WTC11 (cell line): ENCODE measurements at regions not wholly inside any gene's neighbourhood (a gene's known extent, or its start where the extent isn't known, plus 50 kb on each side); places are given as distances from the start of the nearest gene placed in this dataset.

Experiments used
- ATAC-seq: fragments of 200-7000 bp; cut with Tn5 transposase; 2 replicates; pipeline ENCODE4 v1.10.0; 2021; ENCODE audit warnings: mild to moderate bottlenecking, moderate library complexity
- CTCF ChIA-PET: fragments of 300-600 bp; sonication (Branson Sonifier 250); formaldehyde crosslinking; loops from one replicate; lab custom pipeline; 2021; ENCODE audit warnings: antibody characterized with exemption; lab: Charles Lee
- POLR2A ChIA-PET: fragments of 350-600 bp; sonication (Branson Sonifier 250); formaldehyde crosslinking; loops from one replicate; lab custom pipeline; 2021; ENCODE audit warnings: antibody characterized with exemption; lab: Charles Lee
- DNase-seq: peaks from one replicate; pipeline ENCODE4 v3.0.0; 2021; ENCODE audit warnings: low spot score
- H3K27ac Mint-ChIP-seq: 2 replicates; pipeline ENCODE4 v1.8.0; 2021; ENCODE audit warnings: mixed read lengths
- H3K27me3 Mint-ChIP-seq: 2 replicates; pipeline ENCODE4 v1.8.0; 2021; ENCODE audit warnings: low read depth, mild to moderate bottlenecking, moderate library complexity, mixed read lengths
- H3K36me3 Mint-ChIP-seq: 2 replicates; pipeline ENCODE4 v1.8.0; 2021; ENCODE audit warnings: mixed read lengths
- H3K4me1 Mint-ChIP-seq: 2 replicates; pipeline ENCODE4 v1.8.0; 2022; ENCODE audit warnings: mixed read lengths
- H3K4me3 Mint-ChIP-seq: 2 replicates; pipeline ENCODE4 v1.8.0; 2021; ENCODE audit warnings: mild to moderate bottlenecking, moderate library complexity, mixed read lengths
- H3K9me3 Mint-ChIP-seq: 2 replicates; pipeline ENCODE4 v1.8.0; 2021; ENCODE audit warnings: mixed read lengths
- ELF4 ChIP-seq: sonication (generic); formaldehyde crosslinking; IDR thresholded peaks from 2 replicates; pipeline ENCODE4 v1.8.1; 2022; ENCODE audit warnings: low read depth, mild to moderate bottlenecking, moderate library complexity, missing genetic modification reagents
- EMX1 ChIP-seq: fragments of 250-450 bp; sonication (Bioruptor Pico); IDR thresholded peaks from 2 replicates; pipeline ENCODE4 v1.8.0; 2021; ENCODE audit warnings: mild to moderate bottlenecking
- FOXJ3 ChIP-seq: sonication (generic); formaldehyde crosslinking; IDR thresholded peaks from 2 replicates; pipeline ENCODE4 v1.9.0; 2021; ENCODE audit warnings: missing genetic modification reagents, mild to moderate bottlenecking, borderline replicate concordance
- FOXK1 ChIP-seq: sonication (generic); formaldehyde crosslinking; IDR thresholded peaks from 2 replicates; pipeline ENCODE4 v1.8.0; 2022; ENCODE audit warnings: mild to moderate bottlenecking, moderate library complexity, missing genetic modification reagents
- GRHL2 ChIP-seq: fragments of 250-450 bp; sonication (Bioruptor Pico); IDR thresholded peaks from 2 replicates; pipeline ENCODE4 v1.8.0; 2022; ENCODE audit warnings: mild to moderate bottlenecking, moderate library complexity; ENCODE audit not compliant: insufficient replicate concordance, severe bottlenecking
- KAT7 ChIP-seq: sonication (generic); formaldehyde crosslinking; IDR thresholded peaks from 2 replicates; pipeline ENCODE4 v1.8.1; 2023; ENCODE audit warnings: missing genetic modification reagents, mild to moderate bottlenecking, borderline replicate concordance
- NFATC4 ChIP-seq: fragments of 250-450 bp; sonication (Bioruptor Pico); IDR thresholded peaks from 2 replicates; pipeline ENCODE4 v1.9.0; 2021; ENCODE audit warnings: mild to moderate bottlenecking
- NR1H2 ChIP-seq: sonication (generic); formaldehyde crosslinking; IDR thresholded peaks from 2 replicates; pipeline ENCODE4 v1.9.0; 2021; ENCODE audit warnings: mild to moderate bottlenecking, moderate library complexity, missing genetic modification reagents
- SP1 ChIP-seq: sonication (generic); formaldehyde crosslinking; conservative IDR thresholded peaks from 2 replicates; pipeline ENCODE4 v1.8.1; 2022; ENCODE audit warnings: missing genetic modification reagents
- TCF7 ChIP-seq: sonication (generic); formaldehyde crosslinking; IDR thresholded peaks from 2 replicates; pipeline ENCODE4 v1.8.0; 2022; ENCODE audit warnings: mild to moderate bottlenecking, low read depth, missing genetic modification reagents, moderate library complexity
- TEAD1 ChIP-seq: sonication (generic); formaldehyde crosslinking; IDR thresholded peaks from 2 replicates; pipeline ENCODE4 v1.8.0; 2022; ENCODE audit warnings: mild to moderate bottlenecking, missing genetic modification reagents
- TEAD4 ChIP-seq: sonication (generic); formaldehyde crosslinking; IDR thresholded peaks from 2 replicates; pipeline ENCODE4 v1.8.0; 2022; ENCODE audit warnings: mild to moderate bottlenecking, missing genetic modification reagents
- ZNF263 ChIP-seq: sonication (generic); formaldehyde crosslinking; IDR thresholded peaks from 2 replicates; pipeline ENCODE4 v1.8.1; 2022; ENCODE audit warnings: low read depth, mild to moderate bottlenecking, moderate library complexity, missing genetic modification reagents
- TF ChIP-seq, protein P1 (sequence below): sonication (generic); formaldehyde crosslinking; IDR thresholded peaks from 2 replicates; pipeline ENCODE4 v1.8.1; 2023; ENCODE audit warnings: mild to moderate bottlenecking, missing genetic modification reagents, borderline replicate concordance
- TF ChIP-seq, protein P2 (sequence below): fragments of 250-450 bp; sonication (Bioruptor Pico); IDR thresholded peaks from 2 replicates; pipeline ENCODE4 v1.9.0; 2021; ENCODE audit warnings: mild to moderate bottlenecking
- TF ChIP-seq, protein P3 (sequence below): sonication (generic); formaldehyde crosslinking; IDR thresholded peaks from 2 replicates; pipeline ENCODE4 v1.8.0; 2023; ENCODE audit warnings: mild to moderate bottlenecking, missing genetic modification reagents
- TF ChIP-seq, protein P4 (sequence below): sonication (generic); formaldehyde crosslinking; IDR thresholded peaks from 2 replicates; pipeline ENCODE4 v1.8.1; 2022; ENCODE audit warnings: missing genetic modification reagents, borderline replicate concordance
- TF ChIP-seq, protein P5 (sequence below): fragments of 250-450 bp; sonication (Bioruptor Pico); IDR thresholded peaks from 2 replicates; pipeline ENCODE4 v1.9.0; 2021; ENCODE audit warnings: mild to moderate bottlenecking
- TF ChIP-seq, protein P6 (sequence below): fragments of 250-450 bp; sonication (Bioruptor Pico); IDR thresholded peaks from 2 replicates; pipeline ENCODE4 v1.8.0; 2021; ENCODE audit warnings: mild to moderate bottlenecking

DNA sequence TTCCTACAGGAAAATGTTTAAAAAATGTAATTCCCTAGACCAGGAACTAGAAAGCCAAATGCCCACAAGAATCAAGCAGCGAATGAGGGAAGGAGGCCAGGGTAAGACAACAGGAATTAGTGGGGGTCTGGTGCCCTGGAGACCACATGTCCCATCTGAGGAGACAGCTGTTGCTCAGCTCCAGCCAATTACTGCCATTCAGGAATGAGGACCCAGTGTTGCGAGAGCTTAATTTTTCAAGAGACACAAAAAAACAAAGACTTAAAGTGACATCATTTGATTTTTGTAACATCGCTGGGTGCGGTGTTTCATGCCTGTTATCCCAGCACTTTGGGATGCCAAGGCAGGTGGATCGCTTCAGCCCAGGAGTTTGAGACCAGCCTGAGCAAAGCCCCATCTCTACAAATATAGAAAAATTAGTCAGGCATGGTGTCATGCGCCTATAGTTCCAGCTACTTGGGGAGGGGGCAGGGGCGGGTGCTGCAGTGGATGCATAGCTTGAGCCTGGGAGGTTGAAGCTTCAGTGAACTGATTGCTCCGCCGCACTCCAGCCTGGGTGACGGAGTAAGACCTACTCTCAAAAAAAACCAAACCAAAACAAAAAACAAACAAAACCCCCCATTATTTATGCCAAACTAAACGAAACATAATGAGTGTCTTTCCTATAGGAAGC is 52.8 kb upstream of the LRIG1 start (continued):
- TF ChIP-seq, protein P1, sequence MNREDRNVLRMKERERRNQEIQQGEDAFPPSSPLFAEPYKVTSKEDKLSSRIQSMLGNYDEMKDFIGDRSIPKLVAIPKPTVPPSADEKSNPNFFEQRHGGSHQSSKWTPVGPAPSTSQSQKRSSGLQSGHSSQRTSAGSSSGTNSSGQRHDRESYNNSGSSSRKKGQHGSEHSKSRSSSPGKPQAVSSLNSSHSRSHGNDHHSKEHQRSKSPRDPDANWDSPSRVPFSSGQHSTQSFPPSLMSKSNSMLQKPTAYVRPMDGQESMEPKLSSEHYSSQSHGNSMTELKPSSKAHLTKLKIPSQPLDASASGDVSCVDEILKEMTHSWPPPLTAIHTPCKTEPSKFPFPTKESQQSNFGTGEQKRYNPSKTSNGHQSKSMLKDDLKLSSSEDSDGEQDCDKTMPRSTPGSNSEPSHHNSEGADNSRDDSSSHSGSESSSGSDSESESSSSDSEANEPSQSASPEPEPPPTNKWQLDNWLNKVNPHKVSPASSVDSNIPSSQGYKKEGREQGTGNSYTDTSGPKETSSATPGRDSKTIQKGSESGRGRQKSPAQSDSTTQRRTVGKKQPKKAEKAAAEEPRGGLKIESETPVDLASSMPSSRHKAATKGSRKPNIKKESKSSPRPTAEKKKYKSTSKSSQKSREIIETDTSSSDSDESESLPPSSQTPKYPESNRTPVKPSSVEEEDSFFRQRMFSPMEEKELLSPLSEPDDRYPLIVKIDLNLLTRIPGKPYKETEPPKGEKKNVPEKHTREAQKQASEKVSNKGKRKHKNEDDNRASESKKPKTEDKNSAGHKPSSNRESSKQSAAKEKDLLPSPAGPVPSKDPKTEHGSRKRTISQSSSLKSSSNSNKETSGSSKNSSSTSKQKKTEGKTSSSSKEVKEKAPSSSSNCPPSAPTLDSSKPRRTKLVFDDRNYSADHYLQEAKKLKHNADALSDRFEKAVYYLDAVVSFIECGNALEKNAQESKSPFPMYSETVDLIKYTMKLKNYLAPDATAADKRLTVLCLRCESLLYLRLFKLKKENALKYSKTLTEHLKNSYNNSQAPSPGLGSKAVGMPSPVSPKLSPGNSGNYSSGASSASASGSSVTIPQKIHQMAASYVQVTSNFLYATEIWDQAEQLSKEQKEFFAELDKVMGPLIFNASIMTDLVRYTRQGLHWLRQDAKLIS = no peak

DNA sequence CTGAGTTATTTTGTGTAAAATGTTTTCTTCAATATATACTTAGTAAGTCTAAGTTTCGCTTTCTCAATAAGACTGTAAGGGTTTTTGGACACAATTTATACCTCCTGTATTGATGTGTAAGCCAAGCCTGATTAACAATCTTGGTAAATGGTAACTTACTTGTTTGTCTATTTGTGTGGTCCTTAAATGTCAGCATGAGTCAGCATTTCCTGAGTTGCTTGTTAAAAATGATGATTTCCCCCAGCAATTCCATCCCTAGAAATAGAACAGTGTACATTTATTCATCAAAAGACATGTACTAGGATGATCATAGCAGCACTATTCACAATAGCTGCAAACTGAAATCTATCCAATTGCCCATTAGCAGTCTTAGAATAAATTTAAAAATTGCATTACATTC is 53.4 kb upstream of the LRIG1 start:
- H3K36me3 Mint-ChIP-seq = peaks cover 7% of the 10 kb centered on the region
- TF ChIP-seq, protein P1 = no peak
- TF ChIP-seq ELF4 (CRISPR knock-in tag) (no peak), EMX1 (CRISPR knock-in tag) (no peak), TEAD4 (CRISPR knock-in tag) (no peak), FOXK1 (no peak), SP1 (CRISPR knock-in tag) (no peak), GRHL2 (CRISPR knock-in tag) (no peak), TEAD1 (CRISPR knock-in tag) (no peak), NR1H2 (CRISPR knock-in tag) (no peak), ZNF263 (CRISPR knock-in tag) (no peak), TCF7 (no peak), KAT7 (CRISPR knock-in tag) (no peak), NFATC4 (CRISPR knock-in tag) (no peak), FOXJ3 (CRISPR knock-in tag) (no peak)
- TF ChIP-seq, protein P2, sequence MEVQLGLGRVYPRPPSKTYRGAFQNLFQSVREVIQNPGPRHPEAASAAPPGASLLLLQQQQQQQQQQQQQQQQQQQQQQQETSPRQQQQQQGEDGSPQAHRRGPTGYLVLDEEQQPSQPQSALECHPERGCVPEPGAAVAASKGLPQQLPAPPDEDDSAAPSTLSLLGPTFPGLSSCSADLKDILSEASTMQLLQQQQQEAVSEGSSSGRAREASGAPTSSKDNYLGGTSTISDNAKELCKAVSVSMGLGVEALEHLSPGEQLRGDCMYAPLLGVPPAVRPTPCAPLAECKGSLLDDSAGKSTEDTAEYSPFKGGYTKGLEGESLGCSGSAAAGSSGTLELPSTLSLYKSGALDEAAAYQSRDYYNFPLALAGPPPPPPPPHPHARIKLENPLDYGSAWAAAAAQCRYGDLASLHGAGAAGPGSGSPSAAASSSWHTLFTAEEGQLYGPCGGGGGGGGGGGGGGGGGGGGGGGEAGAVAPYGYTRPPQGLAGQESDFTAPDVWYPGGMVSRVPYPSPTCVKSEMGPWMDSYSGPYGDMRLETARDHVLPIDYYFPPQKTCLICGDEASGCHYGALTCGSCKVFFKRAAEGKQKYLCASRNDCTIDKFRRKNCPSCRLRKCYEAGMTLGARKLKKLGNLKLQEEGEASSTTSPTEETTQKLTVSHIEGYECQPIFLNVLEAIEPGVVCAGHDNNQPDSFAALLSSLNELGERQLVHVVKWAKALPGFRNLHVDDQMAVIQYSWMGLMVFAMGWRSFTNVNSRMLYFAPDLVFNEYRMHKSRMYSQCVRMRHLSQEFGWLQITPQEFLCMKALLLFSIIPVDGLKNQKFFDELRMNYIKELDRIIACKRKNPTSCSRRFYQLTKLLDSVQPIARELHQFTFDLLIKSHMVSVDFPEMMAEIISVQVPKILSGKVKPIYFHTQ (CRISPR knock-in tag) = no peak
- TF ChIP-seq, protein P3, sequence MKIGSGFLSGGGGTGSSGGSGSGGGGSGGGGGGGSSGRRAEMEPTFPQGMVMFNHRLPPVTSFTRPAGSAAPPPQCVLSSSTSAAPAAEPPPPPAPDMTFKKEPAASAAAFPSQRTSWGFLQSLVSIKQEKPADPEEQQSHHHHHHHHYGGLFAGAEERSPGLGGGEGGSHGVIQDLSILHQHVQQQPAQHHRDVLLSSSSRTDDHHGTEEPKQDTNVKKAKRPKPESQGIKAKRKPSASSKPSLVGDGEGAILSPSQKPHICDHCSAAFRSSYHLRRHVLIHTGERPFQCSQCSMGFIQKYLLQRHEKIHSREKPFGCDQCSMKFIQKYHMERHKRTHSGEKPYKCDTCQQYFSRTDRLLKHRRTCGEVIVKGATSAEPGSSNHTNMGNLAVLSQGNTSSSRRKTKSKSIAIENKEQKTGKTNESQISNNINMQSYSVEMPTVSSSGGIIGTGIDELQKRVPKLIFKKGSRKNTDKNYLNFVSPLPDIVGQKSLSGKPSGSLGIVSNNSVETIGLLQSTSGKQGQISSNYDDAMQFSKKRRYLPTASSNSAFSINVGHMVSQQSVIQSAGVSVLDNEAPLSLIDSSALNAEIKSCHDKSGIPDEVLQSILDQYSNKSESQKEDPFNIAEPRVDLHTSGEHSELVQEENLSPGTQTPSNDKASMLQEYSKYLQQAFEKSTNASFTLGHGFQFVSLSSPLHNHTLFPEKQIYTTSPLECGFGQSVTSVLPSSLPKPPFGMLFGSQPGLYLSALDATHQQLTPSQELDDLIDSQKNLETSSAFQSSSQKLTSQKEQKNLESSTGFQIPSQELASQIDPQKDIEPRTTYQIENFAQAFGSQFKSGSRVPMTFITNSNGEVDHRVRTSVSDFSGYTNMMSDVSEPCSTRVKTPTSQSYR = no peak
- TF ChIP-seq, protein P4, sequence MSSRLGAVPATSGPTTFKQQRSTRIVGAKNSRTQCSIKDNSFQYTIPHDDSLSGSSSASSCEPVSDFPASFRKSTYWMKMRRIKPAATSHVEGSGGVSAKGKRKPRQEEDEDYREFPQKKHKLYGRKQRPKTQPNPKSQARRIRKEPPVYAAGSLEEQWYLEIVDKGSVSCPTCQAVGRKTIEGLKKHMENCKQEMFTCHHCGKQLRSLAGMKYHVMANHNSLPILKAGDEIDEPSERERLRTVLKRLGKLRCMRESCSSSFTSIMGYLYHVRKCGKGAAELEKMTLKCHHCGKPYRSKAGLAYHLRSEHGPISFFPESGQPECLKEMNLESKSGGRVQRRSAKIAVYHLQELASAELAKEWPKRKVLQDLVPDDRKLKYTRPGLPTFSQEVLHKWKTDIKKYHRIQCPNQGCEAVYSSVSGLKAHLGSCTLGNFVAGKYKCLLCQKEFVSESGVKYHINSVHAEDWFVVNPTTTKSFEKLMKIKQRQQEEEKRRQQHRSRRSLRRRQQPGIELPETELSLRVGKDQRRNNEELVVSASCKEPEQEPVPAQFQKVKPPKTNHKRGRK (CRISPR knock-in tag) = no peak
- TF ChIP-seq, protein P5, sequence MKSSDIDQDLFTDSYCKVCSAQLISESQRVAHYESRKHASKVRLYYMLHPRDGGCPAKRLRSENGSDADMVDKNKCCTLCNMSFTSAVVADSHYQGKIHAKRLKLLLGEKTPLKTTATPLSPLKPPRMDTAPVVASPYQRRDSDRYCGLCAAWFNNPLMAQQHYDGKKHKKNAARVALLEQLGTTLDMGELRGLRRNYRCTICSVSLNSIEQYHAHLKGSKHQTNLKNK (CRISPR knock-in tag) = no peak
- TF ChIP-seq, protein P6, sequence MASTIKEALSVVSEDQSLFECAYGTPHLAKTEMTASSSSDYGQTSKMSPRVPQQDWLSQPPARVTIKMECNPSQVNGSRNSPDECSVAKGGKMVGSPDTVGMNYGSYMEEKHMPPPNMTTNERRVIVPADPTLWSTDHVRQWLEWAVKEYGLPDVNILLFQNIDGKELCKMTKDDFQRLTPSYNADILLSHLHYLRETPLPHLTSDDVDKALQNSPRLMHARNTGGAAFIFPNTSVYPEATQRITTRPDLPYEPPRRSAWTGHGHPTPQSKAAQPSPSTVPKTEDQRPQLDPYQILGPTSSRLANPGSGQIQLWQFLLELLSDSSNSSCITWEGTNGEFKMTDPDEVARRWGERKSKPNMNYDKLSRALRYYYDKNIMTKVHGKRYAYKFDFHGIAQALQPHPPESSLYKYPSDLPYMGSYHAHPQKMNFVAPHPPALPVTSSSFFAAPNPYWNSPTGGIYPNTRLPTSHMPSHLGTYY (CRISPR knock-in tag) = no peak
- ChIA-PET CTCF (interaction anchor here (1.5 kb wide), 1 partner anchor 19 kb away, joined by 5 read pairs; no protein-coding TSS in a partner anchor), POLR2A (no interaction called here)
- no peak overlapping the region for H3K27ac Mint-ChIP-seq
- peaks cover 31% of the 10 kb centered on the region for H3K4me1 Mint-ChIP-seq
- no peak overlapping the region for H3K4me3 Mint-ChIP-seq
- ATAC-seq (no peak), DNase-seq (no peak)
- peaks cover 11% of the 10 kb centered on the region for H3K9me3 Mint-ChIP-seq
- H3K27me3 Mint-ChIP-seq = peaks cover 4% of the 10 kb centered on the region
